ENCODE measurements at regions not wholly inside any gene's neighbourhood (a gene's known extent, or its start where the extent isn't known, plus 50 kb on each side); places are given as distances from the start of the nearest gene placed in this dataset.
A peak's percentile ranks its signal among the peaks of the same experiment; 100 is the strongest.
"Not testable (repeated sequence)": the region's sequence is repeated elsewhere in the genome, so short reads cannot be mapped to it uniquely, and the experiment has no call there.

DNA sequence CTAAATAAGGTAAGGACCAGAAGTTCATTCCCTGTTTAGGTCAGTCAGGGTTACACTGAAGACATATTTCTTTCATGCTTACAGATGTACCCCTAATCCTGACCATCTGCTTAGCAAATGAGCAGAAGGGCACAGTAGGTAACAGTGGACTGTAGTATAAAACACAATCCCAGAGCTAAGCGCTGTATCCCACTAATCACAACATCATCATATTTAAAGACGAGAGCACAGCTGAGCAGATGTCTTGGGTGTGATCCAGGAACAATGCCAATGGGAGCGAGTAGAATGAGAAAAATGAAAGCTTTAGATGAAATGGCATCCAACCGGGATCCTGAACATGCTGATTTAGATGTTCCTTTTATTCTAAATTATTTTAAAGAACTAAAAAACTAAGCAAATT lies 213.4 kb downstream of the CCER1 start:
- DNase-seq, result no peak
- intact Hi-C loops (cut with micrococcal nuclease), result no loop called here
- ATAC-seq, result no peak

DNA sequence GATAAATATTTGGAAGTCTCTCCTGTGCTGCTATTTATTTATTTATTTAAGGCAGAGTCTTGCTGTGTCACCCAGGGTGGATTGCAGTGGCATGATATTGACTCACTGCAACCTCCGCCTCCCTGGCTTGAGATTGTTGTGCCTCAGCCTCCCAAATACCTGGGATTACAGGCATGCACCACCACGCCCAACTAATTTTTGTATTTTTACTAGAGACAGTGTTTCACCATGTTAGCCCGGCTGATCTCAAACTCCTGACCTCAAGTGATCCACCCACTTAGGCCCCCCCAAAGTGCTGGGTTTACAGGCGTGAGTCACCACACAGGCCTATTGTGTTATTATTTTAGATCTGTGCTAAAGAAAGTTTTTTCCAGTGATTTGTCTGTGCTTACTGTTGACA lies 225.2 kb downstream of the CCER1 start:
- intact Hi-C loops (cut with micrococcal nuclease), result no loop called here
- DNase-seq, result no peak
- ATAC-seq, result no peak

DNA sequence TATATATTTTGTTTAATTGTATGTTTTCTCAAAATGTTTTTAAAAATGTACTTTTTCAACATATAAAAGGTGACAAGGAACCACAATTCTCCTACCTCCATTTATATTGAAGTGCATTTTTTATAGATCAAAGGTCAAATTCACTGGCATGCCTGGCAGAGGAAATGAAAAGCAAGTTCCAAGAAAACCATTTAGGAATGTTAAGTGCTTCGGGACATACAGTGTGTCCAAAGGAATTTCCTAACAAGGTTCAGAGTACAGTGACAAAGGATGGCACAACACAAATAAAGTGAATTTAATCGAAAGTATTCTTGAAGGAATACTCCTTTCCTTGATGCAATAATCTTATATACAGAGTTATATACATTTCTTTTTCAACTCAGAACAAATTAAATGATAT lies 242.3 kb downstream of the CCER1 start:
- ATAC-seq (peak; percentile 47), DNase-seq (no peak)
- intact Hi-C loops (cut with micrococcal nuclease), result no loop called here

DNA sequence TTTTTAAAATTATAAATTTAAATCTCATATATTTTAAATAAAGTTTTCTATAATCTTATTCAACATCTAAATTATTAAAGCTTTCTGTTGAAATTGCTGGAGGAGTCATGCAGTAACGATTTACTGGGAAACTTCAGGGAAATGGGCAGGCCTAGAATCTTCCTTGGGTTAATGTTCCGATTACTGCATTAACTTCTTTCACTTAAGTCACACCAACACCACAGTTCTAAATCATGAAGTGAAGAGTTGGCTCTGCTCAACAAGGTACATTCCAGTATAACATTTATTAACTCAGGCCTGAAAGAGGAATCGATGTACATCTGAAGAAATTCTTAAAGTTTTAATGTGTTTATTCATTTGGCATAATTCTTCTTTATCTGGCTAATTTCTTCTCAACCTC lies 244.3 kb downstream of the CCER1 start:
- DNase-seq (no peak), ATAC-seq (no peak)
- intact Hi-C loops (cut with micrococcal nuclease), result no loop called here

DNA sequence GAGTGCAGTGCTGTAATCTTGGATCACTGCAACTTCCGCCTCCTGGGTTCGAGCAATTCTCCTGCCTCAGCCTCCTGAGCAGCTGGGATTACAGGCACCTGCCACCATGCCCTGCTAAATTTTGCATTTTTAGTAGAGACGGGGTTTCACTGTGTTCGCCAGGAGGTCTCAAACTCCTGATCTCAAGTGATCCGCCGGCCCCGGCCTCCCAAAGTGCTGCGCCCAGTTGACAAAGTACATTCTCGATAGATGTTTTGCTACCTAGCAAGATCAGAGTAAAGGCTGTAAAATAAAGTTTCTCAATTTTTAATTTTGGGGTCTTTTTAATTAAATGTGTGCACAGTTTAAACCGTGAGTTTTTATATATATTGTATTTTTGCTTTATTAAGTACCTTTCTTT lies 248.9 kb downstream of the CCER1 start:
- ATAC-seq, result no peak
- no peak for DNase-seq
- intact Hi-C loops (cut with micrococcal nuclease), result no loop called here

DNA sequence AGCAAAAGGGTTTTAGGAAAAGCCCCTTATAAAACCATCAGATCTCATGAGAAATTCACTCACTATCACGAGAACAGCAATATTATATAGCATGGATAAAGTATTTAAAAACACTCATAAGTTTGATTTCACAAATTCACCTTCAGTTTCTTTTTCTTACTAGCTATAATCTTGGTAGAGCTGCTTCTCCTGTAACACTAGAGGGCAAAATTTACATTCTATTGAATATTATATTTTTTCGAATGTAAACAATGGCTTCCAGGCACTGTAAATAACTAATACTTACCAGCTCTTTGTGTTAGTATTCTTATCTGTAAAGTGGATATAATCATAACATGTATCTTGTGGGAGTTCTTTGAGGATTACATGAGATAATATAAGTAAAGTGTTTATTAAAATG lies 259.6 kb downstream of the CCER1 start:
- DNase-seq (no peak), ATAC-seq (no peak)
- intact Hi-C loops (cut with micrococcal nuclease), result loop anchor here (10.0 kb wide), 1 partner anchor 159 kb away; no protein-coding TSS in a partner anchor

DNA sequence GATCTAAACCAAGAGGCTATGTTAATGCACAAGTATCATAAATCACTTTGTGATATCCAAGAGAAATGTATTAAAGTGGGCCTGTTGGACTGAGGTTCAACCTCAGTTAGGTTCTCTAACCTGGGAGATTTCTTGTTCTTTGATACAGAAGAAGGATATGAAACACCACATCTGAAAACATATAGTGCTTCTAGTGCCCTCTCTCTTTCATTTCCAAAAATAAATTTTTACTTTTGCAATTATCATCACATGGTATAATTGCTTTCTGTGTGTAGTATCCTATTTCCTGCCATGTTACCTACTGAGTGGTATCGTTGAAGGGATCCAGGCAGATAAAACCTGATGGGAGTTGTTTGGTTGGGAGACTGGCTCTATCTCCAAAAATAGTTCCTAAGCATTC lies 264.9 kb downstream of the CCER1 start:
- DNase-seq (no peak), ATAC-seq (no peak)
- intact Hi-C loops (cut with micrococcal nuclease), result loop anchor here (10.0 kb wide), 1 partner anchor 165 kb away; no protein-coding TSS in a partner anchor

DNA sequence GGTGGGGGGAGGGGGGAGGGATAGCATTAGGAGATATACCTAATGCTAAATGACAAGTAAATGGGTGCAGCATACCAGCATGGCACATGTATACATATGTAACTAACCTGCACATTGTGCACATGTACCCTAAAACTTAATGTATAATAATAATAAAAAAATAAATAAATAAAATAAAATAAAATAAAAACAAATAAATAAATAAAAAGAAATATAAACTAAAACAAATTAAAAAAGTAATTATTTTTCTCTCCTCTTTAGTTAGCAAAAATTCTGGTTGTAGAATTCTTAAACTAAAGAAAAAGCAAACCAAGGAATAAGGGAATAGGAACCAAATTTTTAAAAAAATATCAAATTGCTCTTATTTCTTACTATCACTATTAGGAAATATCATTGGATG lies 267.3 kb downstream of the CCER1 start:
- intact Hi-C loops (cut with micrococcal nuclease); DNase-seq; ATAC-seq: not testable (repeated sequence)

DNA sequence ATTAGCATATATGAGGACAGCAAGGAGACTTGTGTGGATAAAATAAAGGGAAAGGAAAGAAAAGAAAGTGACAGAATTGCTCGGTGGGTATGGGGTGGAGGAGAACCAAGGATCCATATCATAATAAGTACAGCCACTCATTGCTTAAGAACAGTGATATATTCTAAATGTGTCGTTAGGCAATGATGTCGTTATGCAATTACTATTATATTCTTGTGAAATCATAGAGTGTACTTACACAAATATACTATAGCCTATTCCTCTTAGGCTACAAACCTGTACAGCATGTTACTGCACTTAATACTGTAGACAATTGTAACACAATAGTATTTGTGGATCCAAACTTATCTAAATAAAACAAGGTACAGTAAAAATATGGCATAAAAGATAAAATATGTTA lies 271.1 kb downstream of the CCER1 start:
- DNase-seq, result no peak
- intact Hi-C loops (cut with micrococcal nuclease), result no loop called here
- ATAC-seq, result no peak

DNA sequence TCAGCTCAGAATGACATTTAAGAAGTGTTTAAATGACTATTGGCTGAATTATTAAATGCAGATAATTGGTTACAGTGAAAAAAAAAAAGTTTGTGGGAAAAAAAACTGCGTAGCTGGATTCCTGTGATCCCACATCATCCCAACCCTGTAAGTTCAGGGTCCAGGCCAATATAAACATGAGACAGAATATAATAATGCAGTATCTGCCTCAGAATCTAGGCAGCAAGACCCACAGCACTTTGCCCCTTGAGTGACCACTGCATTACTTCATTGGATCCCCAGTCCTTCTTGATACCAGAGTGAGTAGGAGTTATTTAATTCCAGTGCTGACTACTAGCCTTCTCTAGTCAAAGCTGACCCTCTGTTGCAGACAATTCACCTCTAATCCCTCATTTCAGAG lies 272.6 kb downstream of the CCER1 start:
- no peak for ATAC-seq
- intact Hi-C loops (cut with micrococcal nuclease), result no loop called here
- no peak for DNase-seq

DNA sequence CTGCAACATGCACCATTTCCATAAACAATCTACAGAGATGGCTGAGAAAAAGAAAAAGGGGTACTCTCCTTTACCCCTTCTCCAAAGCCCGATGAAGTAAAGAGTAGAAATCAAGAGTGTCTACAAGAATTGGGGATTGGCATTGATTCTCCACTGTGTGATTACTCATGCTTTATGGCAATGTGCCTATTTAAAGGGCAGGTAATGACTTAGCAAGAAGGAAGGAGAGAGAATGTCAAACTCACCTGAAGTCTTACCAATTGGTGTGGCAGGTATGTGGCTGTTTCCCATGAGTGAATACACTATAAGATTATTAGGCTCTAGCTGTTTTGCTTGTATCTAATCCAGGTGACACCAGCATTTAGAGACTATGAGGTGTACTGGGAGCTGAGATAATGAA lies 275.3 kb downstream of the CCER1 start:
- no peak for DNase-seq
- no peak for ATAC-seq
- intact Hi-C loops (cut with micrococcal nuclease), result no loop called here

DNA sequence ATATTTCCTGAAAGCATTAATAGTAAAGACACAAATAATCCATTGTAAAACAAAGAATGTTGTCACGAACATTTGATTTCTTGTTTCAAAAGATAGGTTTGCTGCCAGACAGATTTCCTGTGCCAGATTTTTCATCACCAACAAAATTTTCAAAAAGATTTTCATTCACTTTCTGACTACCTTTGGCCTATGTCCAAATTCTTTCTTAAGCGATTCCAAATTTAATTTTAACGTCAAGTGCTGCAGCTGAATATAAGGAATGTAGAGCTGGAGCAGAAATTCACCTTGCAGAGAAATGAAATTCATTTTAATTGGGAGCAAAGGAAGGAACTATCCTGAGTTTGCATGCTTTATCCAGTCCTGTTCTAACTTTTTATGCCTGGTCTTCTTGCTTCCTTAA lies 277.4 kb downstream of the CCER1 start:
- DNase-seq (no peak), ATAC-seq (no peak)
- intact Hi-C loops (cut with micrococcal nuclease), result no loop called here

DNA sequence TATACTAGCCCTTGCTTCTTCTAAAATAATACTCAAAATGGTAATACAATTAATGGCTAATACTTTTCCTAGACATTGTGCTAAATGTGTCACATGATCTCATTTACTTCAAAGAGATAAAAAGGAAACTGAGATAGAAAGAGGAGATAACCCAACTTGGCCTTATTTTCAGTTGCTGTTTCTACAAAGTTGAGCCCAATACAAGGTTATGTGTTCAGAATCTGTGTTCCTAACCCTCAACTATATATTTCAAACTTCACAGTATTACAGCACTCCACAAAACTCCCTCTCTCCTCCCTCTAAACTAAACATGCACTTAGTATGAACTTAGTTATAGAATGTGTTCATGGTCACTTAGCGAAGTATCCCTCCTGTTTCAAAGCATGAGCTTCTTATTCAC lies 277.9 kb downstream of the CCER1 start:
- intact Hi-C loops (cut with micrococcal nuclease), result no loop called here
- DNase-seq (no peak), ATAC-seq (no peak)

DNA sequence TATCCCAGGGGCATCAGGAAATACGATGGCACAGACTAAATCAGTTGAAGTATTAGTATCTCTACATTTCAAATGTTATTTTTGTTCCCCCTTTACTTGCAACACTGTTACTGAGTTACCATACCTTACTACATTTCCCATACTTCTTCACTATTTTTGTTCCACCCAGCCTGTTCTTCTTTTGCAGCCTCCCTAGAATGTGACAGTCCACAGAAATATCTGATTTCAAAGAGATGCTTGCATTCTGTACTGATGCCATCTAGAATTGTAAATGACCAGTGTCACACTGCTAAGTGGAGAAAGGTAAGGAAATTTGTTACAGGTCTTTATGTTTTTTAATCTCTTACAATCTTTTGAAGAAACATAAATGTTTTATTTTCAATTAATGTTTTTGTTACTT lies 279.9 kb downstream of the CCER1 start:
- ATAC-seq (no peak), DNase-seq (no peak)
- intact Hi-C loops (cut with micrococcal nuclease), result no loop called here

DNA sequence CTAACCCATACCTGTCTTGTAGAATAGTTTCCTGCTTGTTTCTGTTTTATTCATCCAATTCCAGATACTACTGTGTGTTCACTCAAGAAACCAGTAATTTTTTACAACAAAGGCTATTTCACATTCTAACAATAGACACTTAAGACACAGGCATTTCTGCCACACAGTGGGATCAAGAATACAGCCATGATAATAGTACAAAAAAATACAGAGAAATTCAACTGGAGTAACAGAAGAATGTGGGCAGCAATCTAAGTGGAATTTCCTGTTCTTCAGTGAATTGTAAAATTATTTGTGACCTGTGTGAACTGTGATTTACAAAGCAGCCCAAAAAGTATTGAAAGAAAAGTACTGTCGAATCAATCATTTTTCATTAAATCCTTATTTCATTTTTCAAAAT lies 282.9 kb downstream of the CCER1 start:
- no peak for ATAC-seq

DNA sequence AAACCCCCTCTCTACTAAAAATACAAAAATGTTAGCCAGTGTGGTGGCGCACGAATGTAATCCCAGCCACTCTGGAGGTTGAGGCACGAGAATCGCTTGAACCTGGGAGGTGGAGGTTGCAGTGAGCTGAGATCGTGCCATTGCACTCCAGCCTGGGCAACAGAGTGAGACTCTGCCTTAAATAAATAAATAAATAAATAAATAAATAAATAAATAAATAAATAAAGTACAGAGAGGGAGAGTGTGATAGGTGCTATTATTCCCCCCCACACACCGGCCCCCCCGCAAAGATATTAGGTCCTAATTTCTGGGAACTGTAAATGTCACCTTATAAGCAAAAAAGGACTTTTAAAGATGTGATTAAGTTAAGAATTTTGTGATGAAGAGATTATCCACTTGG lies 291.0 kb downstream of the CCER1 start:
- intact Hi-C loops (cut with micrococcal nuclease); ATAC-seq; DNase-seq: not testable (repeated sequence)

More for the DNA sequence above, 282.9 kb downstream of the CCER1 start:
- no peak for DNase-seq
- intact Hi-C loops (cut with micrococcal nuclease), result no loop called here

DNA sequence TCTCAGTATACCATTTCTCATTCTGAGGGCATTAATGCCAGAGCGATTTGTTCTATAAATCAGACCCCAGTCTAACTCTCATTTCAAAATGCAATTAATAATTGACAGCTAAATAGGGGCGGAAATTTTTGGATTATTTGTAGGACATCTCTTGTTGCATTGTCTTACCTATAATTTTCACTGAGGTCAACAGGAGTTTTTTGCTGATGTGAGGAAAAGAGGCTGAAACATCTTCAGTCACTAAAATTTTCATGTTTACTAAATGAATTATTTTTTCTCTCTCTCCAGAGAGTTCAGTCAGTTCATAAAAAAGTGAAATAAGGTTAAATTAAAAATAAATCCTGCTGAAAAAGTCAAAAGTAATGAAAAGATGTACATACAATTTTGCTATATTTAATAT lies 295.9 kb downstream of the CCER1 start:
- no peak for ATAC-seq
- no peak for DNase-seq
- intact Hi-C loops (cut with micrococcal nuclease), result no loop called here

DNA sequence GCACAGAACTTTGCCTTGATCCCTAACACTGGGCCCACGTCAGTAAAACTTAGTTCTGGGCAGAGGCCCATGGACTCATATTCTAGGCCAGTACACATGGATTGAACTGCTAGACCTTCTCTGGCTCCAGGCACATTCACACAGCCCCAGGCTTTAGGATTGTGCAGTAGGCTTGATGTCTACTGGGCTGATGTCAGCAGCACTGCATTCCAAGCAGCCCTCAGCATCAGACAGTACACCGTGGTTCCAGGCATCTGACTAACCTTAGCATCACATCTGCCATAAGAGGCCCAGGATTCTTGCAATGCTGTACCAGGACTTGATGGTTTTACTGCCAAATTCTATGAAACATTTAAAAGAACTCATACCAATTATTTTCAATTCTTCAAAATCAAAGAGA lies 301.9 kb downstream of the CCER1 start:
- ATAC-seq, result no peak
- intact Hi-C loops (cut with micrococcal nuclease), result no loop called here
- no peak for DNase-seq

DNA sequence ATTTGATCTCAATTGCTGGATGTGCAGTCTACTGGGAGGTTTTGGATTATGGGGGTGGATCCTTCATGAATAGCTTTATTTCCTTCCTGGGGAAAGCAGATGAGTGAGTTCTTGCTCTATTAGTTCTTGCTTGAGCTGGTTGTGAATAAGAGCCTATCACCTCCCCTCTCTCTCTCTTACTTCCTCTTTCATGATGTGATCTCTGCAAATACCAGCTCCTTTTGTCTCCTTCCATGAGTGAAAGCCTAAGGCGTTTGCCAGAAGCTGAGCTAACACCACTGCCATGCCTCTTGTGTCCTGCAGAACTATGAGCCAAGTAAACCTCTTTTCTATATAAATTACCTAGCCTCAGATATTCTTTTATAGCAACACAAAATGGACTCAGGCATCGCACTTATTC lies 302.7 kb downstream of the CCER1 start:
- ATAC-seq (no peak), DNase-seq (no peak)
- intact Hi-C loops (cut with micrococcal nuclease), result no loop called here

DNA sequence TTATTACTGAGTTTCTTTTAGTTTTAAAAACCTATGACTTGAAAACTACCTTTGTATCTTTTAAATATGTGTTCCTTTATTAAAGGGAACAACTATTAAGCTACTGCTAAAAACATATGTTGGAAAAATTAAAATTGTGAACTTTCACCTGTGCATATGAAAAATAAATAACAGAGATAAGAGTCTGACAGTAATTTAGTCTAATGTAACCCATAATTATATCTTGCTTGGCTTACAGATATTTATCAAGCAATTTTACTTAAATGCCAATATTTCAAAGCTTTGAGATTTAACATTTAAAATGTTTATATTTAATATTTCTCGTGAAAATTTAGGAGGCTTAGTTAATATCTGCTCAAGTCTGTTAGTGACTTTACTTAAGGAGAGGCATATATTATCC lies 309.8 kb downstream of the CCER1 start:
- intact Hi-C loops (cut with micrococcal nuclease), result no loop called here
- DNase-seq (no peak), ATAC-seq (no peak)

DNA sequence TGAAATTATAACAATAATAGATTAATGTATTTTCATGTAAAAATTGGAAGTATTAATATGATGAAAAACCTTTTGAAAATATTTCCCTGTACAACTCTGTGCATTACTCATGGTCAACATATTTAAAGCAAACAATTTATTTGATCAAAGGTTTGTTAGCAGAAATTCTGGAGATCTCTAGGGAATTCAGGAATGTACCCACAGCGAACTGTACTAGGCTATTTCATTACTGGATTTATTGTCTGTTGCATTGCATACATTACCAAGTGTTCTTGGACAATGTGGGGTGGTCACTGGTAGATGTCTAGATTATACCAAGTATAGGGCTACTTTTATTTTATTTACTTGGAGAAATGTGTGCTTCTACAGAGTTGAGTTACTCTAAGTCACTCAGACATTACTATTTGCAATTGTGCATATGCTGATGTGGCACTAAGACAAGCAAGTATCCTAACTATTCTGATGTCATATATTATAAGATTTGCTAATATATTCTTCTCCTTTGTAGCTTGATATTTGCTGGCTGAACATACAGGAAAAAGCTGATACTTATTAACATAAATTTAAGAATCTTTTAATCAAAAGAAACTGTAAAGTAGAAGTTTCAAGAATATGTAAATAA lies 323.3 kb downstream of the CCER1 start:
- DNase-seq (no peak), ATAC-seq (no peak)
- intact Hi-C loops (cut with micrococcal nuclease), result no loop called here

DNA sequence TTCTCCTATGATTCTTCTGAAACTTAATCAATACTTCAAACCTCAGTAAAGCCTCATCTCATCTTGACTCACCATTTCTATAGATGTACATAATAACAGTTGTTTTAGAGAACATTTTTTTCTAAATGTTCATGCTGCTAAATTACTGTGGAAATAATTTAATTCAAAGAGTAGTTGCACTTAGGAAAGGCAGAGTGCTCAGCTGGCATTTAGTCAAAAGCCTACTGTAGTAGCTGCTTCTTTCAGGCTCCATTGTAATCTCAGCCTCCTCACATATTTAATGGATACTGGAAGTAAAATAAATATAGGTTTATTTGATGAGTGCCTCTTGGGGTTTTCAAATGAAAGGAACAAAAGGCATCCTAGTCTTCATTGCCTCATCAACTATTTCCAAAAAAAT lies 325.0 kb downstream of the CCER1 start:
- no peak for ATAC-seq

More for the DNA sequence above, 325.0 kb downstream of the CCER1 start:
- DNase-seq, result no peak
- intact Hi-C loops (cut with micrococcal nuclease), result no loop called here
